ENCODE measurements at regions not wholly inside any gene's neighbourhood (a gene's known extent, or its start where the extent isn't known, plus 50 kb on each side); places are given as distances from the start of the nearest gene placed in this dataset.
A peak's percentile ranks its signal among the peaks of the same experiment; 100 is the strongest.
"Not testable (repeated sequence)": the region's sequence is repeated elsewhere in the genome, so short reads cannot be mapped to it uniquely, and the experiment has no call there.

GRCh38 chr6:7025861-7026260 lies 81.9 kb upstream of the RREB1 start:
- TF ChIP-seq, protein P1, sequence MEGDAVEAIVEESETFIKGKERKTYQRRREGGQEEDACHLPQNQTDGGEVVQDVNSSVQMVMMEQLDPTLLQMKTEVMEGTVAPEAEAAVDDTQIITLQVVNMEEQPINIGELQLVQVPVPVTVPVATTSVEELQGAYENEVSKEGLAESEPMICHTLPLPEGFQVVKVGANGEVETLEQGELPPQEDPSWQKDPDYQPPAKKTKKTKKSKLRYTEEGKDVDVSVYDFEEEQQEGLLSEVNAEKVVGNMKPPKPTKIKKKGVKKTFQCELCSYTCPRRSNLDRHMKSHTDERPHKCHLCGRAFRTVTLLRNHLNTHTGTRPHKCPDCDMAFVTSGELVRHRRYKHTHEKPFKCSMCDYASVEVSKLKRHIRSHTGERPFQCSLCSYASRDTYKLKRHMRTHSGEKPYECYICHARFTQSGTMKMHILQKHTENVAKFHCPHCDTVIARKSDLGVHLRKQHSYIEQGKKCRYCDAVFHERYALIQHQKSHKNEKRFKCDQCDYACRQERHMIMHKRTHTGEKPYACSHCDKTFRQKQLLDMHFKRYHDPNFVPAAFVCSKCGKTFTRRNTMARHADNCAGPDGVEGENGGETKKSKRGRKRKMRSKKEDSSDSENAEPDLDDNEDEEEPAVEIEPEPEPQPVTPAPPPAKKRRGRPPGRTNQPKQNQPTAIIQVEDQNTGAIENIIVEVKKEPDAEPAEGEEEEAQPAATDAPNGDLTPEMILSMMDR (IDR thresholded peaks at IDR 0.05; ENCODE audit: control insufficient read depth, extremely low read depth, insufficient read depth), result no peak
- no peak overlapping the region for H3K4me3 ChIP-seq (ENCODE audit: low read depth, low read length)
- no peak for DNase-seq (ENCODE audit: low read depth)

DNA sequence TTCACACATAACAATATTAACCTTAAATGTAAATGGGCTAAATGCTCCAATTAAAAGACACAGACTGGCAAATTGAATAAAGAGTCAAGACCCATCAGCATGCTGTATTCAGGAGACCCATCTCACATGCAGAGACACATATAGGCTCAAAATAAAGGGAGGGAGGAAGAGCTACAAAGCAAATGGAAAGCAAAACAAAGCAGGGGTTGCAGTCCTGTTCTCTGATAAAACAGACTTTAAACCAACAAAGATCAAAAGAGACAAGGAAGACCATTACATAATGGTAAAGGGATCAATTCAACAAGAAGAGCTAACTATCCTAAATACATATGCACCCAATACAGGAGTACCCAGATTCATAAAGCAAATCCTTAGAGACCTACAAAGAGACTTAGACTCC lies 78.8 kb upstream of the RREB1 start:
- not testable (repeated sequence) for H3K4me3 ChIP-seq (ENCODE audit: low read depth, low read length); DNase-seq (ENCODE audit: low read depth)

- not testable (repeated sequence) for H3K4me3 ChIP-seq (ENCODE audit: low read depth, low read length); DNase-seq (ENCODE audit: low read depth)
These were observed 76.8 kb upstream of the RREB1 start for GRCh38 chr6:7030968-7031367.

GRCh38 chr6:7033202-7033601 lies 74.6 kb upstream of the RREB1 start:
- H3K4me3 ChIP-seq (ENCODE audit: low read depth, low read length), result no peak overlapping the region
- DNase-seq (ENCODE audit: low read depth), result no peak
- TF ChIP-seq, protein P1 (IDR thresholded peaks at IDR 0.05; ENCODE audit: control insufficient read depth, extremely low read depth, insufficient read depth), result no peak

GRCh38 chr6:7034055-7034454 lies 73.7 kb upstream of the RREB1 start:
- H3K4me3 ChIP-seq (ENCODE audit: low read depth, low read length), result no peak overlapping the region
- TF ChIP-seq, protein P1 (IDR thresholded peaks at IDR 0.05; ENCODE audit: control insufficient read depth, extremely low read depth, insufficient read depth), result no peak
- DNase-seq (ENCODE audit: low read depth), result no peak

GRCh38 chr6:7035837-7036249 lies 71.9 kb upstream of the RREB1 start:
- no peak for DNase-seq (ENCODE audit: low read depth)
- TF ChIP-seq, protein P1 (IDR thresholded peaks at IDR 0.05; ENCODE audit: control insufficient read depth, extremely low read depth, insufficient read depth), result no peak
- H3K4me3 ChIP-seq (ENCODE audit: low read depth, low read length), result no peak overlapping the region

GRCh38 chr6:7041511-7042026 lies 66.2 kb upstream of the RREB1 start:
- no peak overlapping the region for H3K4me3 ChIP-seq (ENCODE audit: low read depth, low read length)
- DNase-seq (ENCODE audit: low read depth), result no peak
- TF ChIP-seq, protein P1 (IDR thresholded peaks at IDR 0.05; ENCODE audit: control insufficient read depth, extremely low read depth, insufficient read depth), result no peak

GRCh38 chr6:7042056-7042653 lies 65.6 kb upstream of the RREB1 start:
- TF ChIP-seq, protein P1 (IDR thresholded peaks at IDR 0.05; ENCODE audit: control insufficient read depth, extremely low read depth, insufficient read depth), result no peak
- DNase-seq (ENCODE audit: low read depth), result peak; percentile 56
- H3K4me3 ChIP-seq (ENCODE audit: low read depth, low read length), result no peak overlapping the region

Data from LNCaP clone FGC (cell line).